ENCODE measurements at regions not wholly inside any gene's neighbourhood (a gene's known extent, or its start where the extent isn't known, plus 50 kb on each side); places are given as distances from the start of the nearest gene placed in this dataset.

- intact Hi-C loops (cut with DNase I), result no loop called here
- Histone ChIP-seq H3K4me1 (no peaks in the 10 kb centered on the region), H3K27ac (no peak overlapping the region), H3K36me3 (no peaks in the 10 kb centered on the region), H3K27me3 (no peaks in the 10 kb centered on the region), H3K4me3 (no peak overlapping the region), H3K9me3 (no peaks in the 10 kb centered on the region)
- no peak for TF ChIP-seq CTCF (IDR thresholded peaks at IDR 0.05)
- TF ChIP-seq POLR2A (IDR thresholded peaks at IDR 0.05), result no peak
- no peak for ATAC-seq
- 95% methylated on average over 9 of the region's 9 CpGs for WGBS (ENCODE audit: insufficient coverage, low coverage, low lambda C conversion rate, missing lambda C conversion rate)
- no peak for DNase-seq
Observed at GRCh38 chr2:163459986-163460385, 275.8 kb downstream of the FIGN start.

- TF ChIP-seq CTCF (IDR thresholded peaks at IDR 0.05) (no peak), POLR2A (IDR thresholded peaks at IDR 0.05) (no peak)
- no peak overlapping the region for H3K4me3 ChIP-seq
- ATAC-seq, result no peak
- no peak for DNase-seq
- no peaks in the 10 kb centered on the region for H3K36me3 ChIP-seq
- H3K9me3 ChIP-seq, result no peaks in the 10 kb centered on the region
- no peaks in the 10 kb centered on the region for H3K4me1 ChIP-seq
- intact Hi-C loops (cut with DNase I), result no loop called here
- H3K27ac ChIP-seq, result no peak overlapping the region
- WGBS (ENCODE audit: insufficient coverage, low coverage, low lambda C conversion rate, missing lambda C conversion rate), result 61% methylated on average over 3 of the region's 3 CpGs
- no peaks in the 10 kb centered on the region for H3K27me3 ChIP-seq
Observed at GRCh38 chr2:163456953-163457743, 278.7 kb downstream of the FIGN start.

DNA sequence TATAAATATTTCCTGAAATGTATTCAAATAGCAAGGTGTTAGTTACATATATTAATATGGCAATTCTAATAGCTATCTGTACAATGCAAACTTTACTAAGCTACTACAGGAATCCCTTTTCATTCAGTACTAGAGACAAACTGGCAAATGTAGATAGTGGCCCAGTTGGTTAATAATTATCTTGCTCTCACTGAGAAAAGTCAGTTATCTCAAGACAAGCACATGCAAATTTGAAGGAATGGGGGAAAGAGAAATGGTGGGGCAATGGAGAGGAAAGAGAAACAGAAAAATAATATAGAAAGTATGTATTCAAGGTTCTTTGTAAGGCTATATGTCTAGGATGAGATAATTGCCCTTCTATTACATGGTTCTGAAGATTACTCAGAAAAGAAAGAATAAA lies 280.0 kb downstream of the FIGN start:
- TF ChIP-seq CTCF (IDR thresholded peaks at IDR 0.05) (no peak), POLR2A (IDR thresholded peaks at IDR 0.05) (no peak)
- H3K4me1 ChIP-seq, result no peaks in the 10 kb centered on the region
- no peaks in the 10 kb centered on the region for H3K9me3 ChIP-seq
- ATAC-seq, result no peak
- H3K4me3 ChIP-seq, result no peak overlapping the region
- no peaks in the 10 kb centered on the region for H3K36me3 ChIP-seq
- H3K27ac ChIP-seq, result no peak overlapping the region
- intact Hi-C loops (cut with DNase I), result no loop called here
- no peaks in the 10 kb centered on the region for H3K27me3 ChIP-seq
- no peak for DNase-seq

- Histone ChIP-seq H3K27me3 (no peaks in the 10 kb centered on the region), H3K27ac (no peak overlapping the region), H3K4me1 (no peaks in the 10 kb centered on the region), H3K9me3 (no peaks in the 10 kb centered on the region), H3K4me3 (no peak overlapping the region), H3K36me3 (no peaks in the 10 kb centered on the region)
- intact Hi-C loops (cut with DNase I), result no loop called here
- TF ChIP-seq CTCF (IDR thresholded peaks at IDR 0.05) (no peak), POLR2A (IDR thresholded peaks at IDR 0.05) (no peak)
- ATAC-seq, result no peak
- 45% methylated on average over 2 of the region's 2 CpGs for WGBS (ENCODE audit: insufficient coverage, low coverage, low lambda C conversion rate, missing lambda C conversion rate)
- no peak for DNase-seq
Observed at GRCh38 chr2:163453920-163454319, 281.9 kb downstream of the FIGN start.

DNA sequence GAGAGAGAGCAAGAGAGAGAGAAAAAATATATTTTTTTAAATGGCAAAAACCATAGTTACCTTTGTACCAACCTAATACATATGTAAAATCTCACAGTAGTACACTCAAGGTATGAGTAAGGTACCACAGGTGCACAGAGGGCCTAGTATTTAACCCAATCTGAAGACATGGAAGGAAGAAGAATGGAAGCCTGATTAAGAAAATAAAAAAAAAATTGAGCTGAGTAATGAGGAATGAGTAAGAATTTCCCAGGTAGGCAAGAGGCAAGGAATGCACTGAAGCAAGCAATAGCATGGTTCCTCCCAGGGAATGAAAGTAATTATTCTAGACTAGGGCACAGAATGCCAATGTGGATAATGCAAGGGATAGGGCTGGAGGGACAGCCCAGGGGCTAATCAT lies 294.2 kb downstream of the FIGN start:
- DNase-seq, result no peak
- intact Hi-C loops (cut with DNase I), result no loop called here
- H3K27ac ChIP-seq, result no peak overlapping the region

More for the DNA sequence above, 294.2 kb downstream of the FIGN start:
- no peaks in the 10 kb centered on the region for H3K4me1 ChIP-seq
- H3K27me3 ChIP-seq, result no peaks in the 10 kb centered on the region
- H3K9me3 ChIP-seq, result no peaks in the 10 kb centered on the region
- TF ChIP-seq CTCF (IDR thresholded peaks at IDR 0.05) (no peak), POLR2A (IDR thresholded peaks at IDR 0.05) (no peak)
- H3K36me3 ChIP-seq, result no peaks in the 10 kb centered on the region
- no peak overlapping the region for H3K4me3 ChIP-seq
- no peak for ATAC-seq
